ENCODE measurements at regions not wholly inside any gene's neighbourhood (a gene's known extent, or its start where the extent isn't known, plus 50 kb on each side); places are given as distances from the start of the nearest gene placed in this dataset.

GRCh38 chr11:113562981-113563461, 87.8 kb upstream of the DRD2 start:
- TF ChIP-seq EZH2 (IDR thresholded peaks at IDR 0.05; ENCODE audit: low read length) = no peak
- no peak for TF ChIP-seq CTCF (optimal IDR thresholded peaks at IDR 0.05 in 1 of 3, IDR thresholded peaks at IDR 0.05 in 1 of 3, conservative IDR thresholded peaks at IDR 0.05 in 1 of 3; ENCODE audit: extremely low read depth in 1 of 3, insufficient read depth in 2 of 3, low read length in 3 of 3)
- Histone ChIP-seq H3K9me1 (ENCODE audit: control insufficient read depth, extremely low read depth, insufficient read depth, low read length) (no peaks in the 10 kb centered on the region), H4K20me1 (ENCODE audit: control insufficient read depth, extremely low read depth, insufficient read depth, low read length) (no peaks in the 10 kb centered on the region), H3K9ac (ENCODE audit: control insufficient read depth, extremely low read depth, insufficient read depth, low read length) (no peak overlapping the region), H2AFZ (ENCODE audit: control insufficient read depth, low read length) (peak overlapping the region; percentile 79), H3K4me3 (ENCODE audit: control insufficient read depth in 2 of 3, extremely low read depth in 1 of 3, insufficient read depth in 2 of 3, low read depth in 1 of 3, low read length in 3 of 3) (peak overlapping the region in 1 of 3 experiments; percentile 16), H3K9me3 (ENCODE audit: control insufficient read depth, low read depth, low read length) (no peaks in the 10 kb centered on the region), H3K4me1 (ENCODE audit: control insufficient read depth, extremely low read depth, insufficient read depth, low read length) (peaks cover 19% of the 10 kb centered on the region), H3K79me2 (ENCODE audit: control insufficient read depth, insufficient read depth, low read length) (no peaks in the 10 kb centered on the region), H3K36me3 (ENCODE audit: control insufficient read depth in 2 of 2, extremely low read depth in 1 of 2, insufficient read depth in 2 of 2, low read length in 2 of 2) (no peaks in the 10 kb centered on the region), H3K27me3 (ENCODE audit: control insufficient read depth, extremely low read depth, insufficient read depth, low read length) (no peaks in the 10 kb centered on the region), H3K27ac (ENCODE audit: control insufficient read depth, insufficient read depth, low read length) (no peak overlapping the region), H3K4me2 (ENCODE audit: control insufficient read depth, extremely low read depth, insufficient read depth, low read depth, low read length) (peak overlapping the region; percentile 55)
- FAIRE-seq = peak; percentile 34
- dilution Hi-C loops (cut with MboI; ENCODE audit: extremely low pct_ligation_motif_present, low sequenced_read_pairs) = no loop called here
- DNase-seq (ENCODE audit: low read depth, low spot score) = no peak

DNA sequence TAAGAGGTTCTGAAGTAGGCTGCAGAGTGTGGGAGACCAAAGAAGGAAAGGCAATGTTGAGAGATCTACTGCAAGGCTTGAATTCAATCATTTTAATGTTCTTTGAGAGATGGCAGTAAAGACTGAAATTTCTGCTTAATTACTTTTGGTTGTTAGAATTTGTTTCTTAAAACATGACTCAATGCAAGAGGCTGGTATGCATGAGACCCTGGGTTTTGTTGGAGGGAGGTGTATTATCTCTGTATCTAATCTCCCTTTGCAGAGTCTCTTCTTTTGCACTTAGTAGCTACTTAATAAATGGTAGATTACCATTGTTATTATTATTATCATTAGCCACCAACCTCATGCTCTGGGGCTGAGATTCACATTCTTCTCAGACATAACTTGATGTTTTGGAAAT, 87.4 kb upstream of the DRD2 start:
- Histone ChIP-seq H4K20me1 (ENCODE audit: control insufficient read depth, extremely low read depth, insufficient read depth, low read length) (no peaks in the 10 kb centered on the region), H3K36me3 (ENCODE audit: control insufficient read depth in 2 of 2, extremely low read depth in 1 of 2, insufficient read depth in 2 of 2, low read length in 2 of 2) (no peaks in the 10 kb centered on the region), H3K9me3 (ENCODE audit: control insufficient read depth, low read depth, low read length) (no peaks in the 10 kb centered on the region), H3K4me3 (ENCODE audit: control insufficient read depth in 2 of 3, extremely low read depth in 1 of 3, insufficient read depth in 2 of 3, low read depth in 1 of 3, low read length in 3 of 3) (peak overlapping the region in 1 of 3 experiments; percentile 16), H3K9me1 (ENCODE audit: control insufficient read depth, extremely low read depth, insufficient read depth, low read length) (no peaks in the 10 kb centered on the region), H3K4me1 (ENCODE audit: control insufficient read depth, extremely low read depth, insufficient read depth, low read length) (peaks cover 19% of the 10 kb centered on the region), H3K4me2 (ENCODE audit: control insufficient read depth, extremely low read depth, insufficient read depth, low read depth, low read length) (peak overlapping the region; percentile 55), H2AFZ (ENCODE audit: control insufficient read depth, low read length) (peak overlapping the region; percentile 79), H3K79me2 (ENCODE audit: control insufficient read depth, insufficient read depth, low read length) (no peaks in the 10 kb centered on the region), H3K9ac (ENCODE audit: control insufficient read depth, extremely low read depth, insufficient read depth, low read length) (no peak overlapping the region), H3K27ac (ENCODE audit: control insufficient read depth, insufficient read depth, low read length) (no peak overlapping the region), H3K27me3 (ENCODE audit: control insufficient read depth, extremely low read depth, insufficient read depth, low read length) (no peaks in the 10 kb centered on the region)
- FAIRE-seq = peak; percentile 52
- TF ChIP-seq CTCF (optimal IDR thresholded peaks at IDR 0.05 in 1 of 3, IDR thresholded peaks at IDR 0.05 in 1 of 3, conservative IDR thresholded peaks at IDR 0.05 in 1 of 3; ENCODE audit: extremely low read depth in 1 of 3, insufficient read depth in 2 of 3, low read length in 3 of 3) = no peak
- no peak for TF ChIP-seq EZH2 (IDR thresholded peaks at IDR 0.05; ENCODE audit: low read length)
- dilution Hi-C loops (cut with MboI; ENCODE audit: extremely low pct_ligation_motif_present, low sequenced_read_pairs) = no loop called here
- no peak for DNase-seq (ENCODE audit: low read depth, low spot score)
